AG04450 (cell line): ENCODE measurements at regions not wholly inside any gene's neighbourhood (a gene's known extent, or its start where the extent isn't known, plus 50 kb on each side); places are given as distances from the start of the nearest gene placed in this dataset.

ENCODE experiments used
- CTCF ChIA-PET: fragments of 300-600, 350-600 bp; formaldehyde crosslinking; extraction: SDS; loops from one replicate; lab custom pipeline; 2022; ENCODE audit warnings: antibody characterized with exemption, inconsistent platforms; lab: Charles Lee
- POLR2A ChIA-PET: fragments of 350-600 bp; formaldehyde crosslinking; extraction: SDS; loops from one replicate; lab custom pipeline; 2021; ENCODE audit warnings: antibody characterized with exemption, inconsistent platforms; lab: Yijun Ruan, JAX
- DNase-seq: peaks from one replicate; pipeline ENCODE4 v3.0.0-alpha.2; 2011; ENCODE audit warnings: low read depth, low spot score
- H3K27ac ChIP-seq: one replicate; pipeline ENCODE4 v1.5.1; 2012; ENCODE audit warnings: low read depth, low read length, control low read depth
- H3K27me3 ChIP-seq: one replicate; pipeline ENCODE4 v1.6.0; 2012; ENCODE audit warnings: low read length; ENCODE audit not compliant: control insufficient read depth, insufficient read depth
- H3K4me3 ChIP-seq: 2 replicates; pipeline ENCODE4 v1.5.1; 2011; ENCODE audit warnings: mild to moderate bottlenecking, low read depth, low read length, control low read depth
- H3K9me3 ChIP-seq: 2 replicates; pipeline ENCODE4 v1.5.1; 2012; ENCODE audit warnings: low read length; ENCODE audit not compliant: control insufficient read depth, insufficient read depth
- CTCF ChIP-seq: IDR thresholded peaks from 2 replicates; pipeline ENCODE4 v1.5.1; 2011; ENCODE audit warnings: low read depth, low read length, control low read depth, inconsistent platforms

GRCh38 chr2:226471987-226472470, 327.6 kb downstream of the IRS1 start:
- CTCF ChIA-PET = no interaction called here
- POLR2A ChIA-PET = no interaction called here

GRCh38 chr2:226467633-226468032, 332.0 kb downstream of the IRS1 start:
- DNase-seq = no peak
- ChIA-PET CTCF (no interaction called here), POLR2A (no interaction called here)
- Histone ChIP-seq H3K27ac (no peak overlapping the region), H3K4me3 (no peak overlapping the region), H3K9me3 (no peaks in the 10 kb centered on the region), H3K27me3 (no peaks in the 10 kb centered on the region)
- no peak for TF ChIP-seq CTCF

More at GRCh38 chr2:226471987-226472470, 327.6 kb downstream of the IRS1 start:
- Histone ChIP-seq H3K27me3 (no peaks in the 10 kb centered on the region), H3K4me3 (no peak overlapping the region), H3K27ac (no peak overlapping the region), H3K9me3 (no peaks in the 10 kb centered on the region)
- TF ChIP-seq CTCF = no peak
- DNase-seq = no peak

DNA sequence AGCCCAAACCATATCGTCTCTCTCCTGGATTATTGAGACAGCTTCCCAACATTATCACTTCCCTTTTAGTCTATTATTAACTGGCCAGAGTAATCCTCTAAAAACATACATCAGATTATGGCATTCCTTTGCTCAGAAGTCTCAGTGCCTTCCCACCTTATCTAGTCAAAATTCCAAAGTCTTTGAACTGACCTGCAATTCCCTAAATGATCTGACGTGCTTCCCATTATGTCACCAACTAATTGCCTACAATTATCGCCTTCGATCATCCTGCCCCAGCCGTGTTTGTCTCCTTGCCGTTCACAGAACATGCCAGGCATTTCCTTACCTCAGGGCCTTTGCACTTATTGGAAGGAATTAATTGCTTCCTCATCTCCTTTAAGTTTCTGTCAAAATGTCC, 332.4 kb downstream of the IRS1 start:
- Histone ChIP-seq H3K4me3 (no peak overlapping the region), H3K27me3 (no peaks in the 10 kb centered on the region), H3K9me3 (no peaks in the 10 kb centered on the region), H3K27ac (no peak overlapping the region)
- ChIA-PET POLR2A (no interaction called here), CTCF (no interaction called here)
- no peak for TF ChIP-seq CTCF
- no peak for DNase-seq

DNA sequence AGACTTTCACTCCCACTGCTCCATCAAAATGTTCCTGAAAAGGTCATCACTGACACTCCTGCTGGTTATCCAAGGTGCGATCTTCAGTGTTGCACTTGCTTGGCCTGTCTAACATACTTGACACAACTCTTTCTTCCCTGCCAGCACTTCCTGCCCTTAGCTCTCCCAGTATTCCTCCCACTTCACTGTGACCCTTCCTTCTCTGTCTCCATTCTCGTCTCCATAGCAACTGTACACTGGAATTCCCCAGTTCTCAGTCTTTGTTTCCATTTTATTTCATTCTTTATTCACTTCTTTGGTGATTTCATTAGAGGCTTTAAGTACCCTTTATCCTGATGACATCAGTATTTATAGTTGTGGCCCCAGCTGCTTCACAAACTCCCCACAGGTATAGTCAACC, 333.0 kb downstream of the IRS1 start:
- H3K9me3 ChIP-seq = no peaks in the 10 kb centered on the region
- DNase-seq = no peak
- no peak overlapping the region for H3K4me3 ChIP-seq
- no peaks in the 10 kb centered on the region for H3K27me3 ChIP-seq
- ChIA-PET CTCF (no interaction called here), POLR2A (no interaction called here)
- H3K27ac ChIP-seq = no peak overlapping the region
- TF ChIP-seq CTCF = no peak

DNA sequence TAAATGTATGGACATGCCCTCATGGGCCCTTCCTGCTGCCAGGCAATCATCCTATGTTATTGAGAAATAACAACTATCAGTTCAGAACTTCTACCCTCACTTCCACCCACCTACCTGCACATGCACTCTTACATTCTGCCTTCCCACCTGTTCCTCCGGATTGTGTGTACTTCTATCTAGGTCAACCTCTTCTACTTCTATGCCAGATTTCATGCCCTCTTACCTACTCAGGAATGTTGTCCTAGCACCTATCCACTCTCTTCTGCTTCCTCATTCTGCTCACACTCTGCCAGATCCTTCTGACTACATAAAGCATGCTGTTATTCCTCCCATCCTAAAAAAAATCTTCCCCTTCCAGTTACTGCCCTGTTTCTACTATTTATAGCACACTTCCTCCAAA, 333.5 kb downstream of the IRS1 start:
- CTCF ChIA-PET = no interaction called here

More for the DNA sequence above, 333.5 kb downstream of the IRS1 start:
- DNase-seq = no peak
- Histone ChIP-seq H3K9me3 (no peaks in the 10 kb centered on the region; the same call in 1 of the 2 replicates), H3K27ac (no peak overlapping the region), H3K4me3 (no peak overlapping the region), H3K27me3 (no peaks in the 10 kb centered on the region)
- TF ChIP-seq CTCF = no peak
- POLR2A ChIA-PET = no interaction called here
